HG03066 (cell line): ENCODE measurements at regions not wholly inside any gene's neighbourhood (a gene's known extent, or its start where the extent isn't known, plus 50 kb on each side); places are given as distances from the start of the nearest gene placed in this dataset.

ENCODE experiments used
- ATAC-seq: cut with Tn5 transposase; IDR thresholded peaks from one replicate; pipeline ENCODE4 v1.9.1; 2021; ENCODE audit warnings: low read depth; ENCODE audit not compliant: unreplicated experiment

- ATAC-seq: no peak
These were observed 295.5 kb downstream of the DTWD2 start for GRCh38 chr5:118692811-118693342.

DNA sequence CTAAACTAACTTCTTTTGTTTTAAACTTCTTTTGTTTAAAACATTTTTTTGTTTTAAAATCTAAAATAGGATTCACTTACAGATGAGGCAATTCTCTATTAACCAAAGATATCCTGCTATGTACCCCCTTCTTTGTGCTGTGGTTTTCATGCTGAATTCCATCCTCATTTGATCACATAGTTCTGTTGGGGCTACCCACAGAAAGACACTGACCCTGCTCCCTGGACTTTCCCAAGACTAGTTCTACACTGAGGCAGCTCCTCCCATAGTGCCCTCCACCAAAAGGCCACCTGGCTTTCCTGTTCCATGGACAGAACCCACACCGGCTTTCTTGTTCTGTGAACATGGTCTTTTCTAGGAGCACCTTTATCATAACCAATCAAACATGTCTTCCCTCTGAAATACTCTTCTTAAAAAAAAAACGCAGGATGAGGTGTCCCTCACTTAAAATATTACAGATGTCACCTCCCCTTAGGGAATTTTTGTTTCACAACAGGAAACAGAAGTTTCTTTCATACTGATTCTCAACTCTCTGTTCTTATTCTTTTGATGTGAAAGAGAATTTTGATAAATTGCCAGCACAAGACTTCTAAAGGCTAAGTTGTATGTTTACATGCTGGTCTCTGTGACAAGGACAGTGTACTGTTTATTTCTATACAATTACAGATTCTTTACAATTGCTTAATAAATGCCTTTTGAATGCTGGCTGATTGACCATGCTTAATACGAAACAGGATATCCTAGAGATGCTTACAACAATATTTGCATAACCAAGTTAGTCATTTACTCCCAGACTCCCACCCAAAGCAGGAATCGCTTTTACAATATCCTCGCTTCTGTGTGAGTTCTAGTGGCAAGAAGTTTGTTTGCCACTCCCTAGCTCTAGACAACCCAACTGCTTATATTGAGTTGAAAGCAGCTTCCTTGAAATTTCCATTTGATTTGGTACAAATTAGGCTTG, 300.4 kb downstream of the DTWD2 start:
- peak; percentile 42 for ATAC-seq

GRCh38 chr5:118687100-118687499, 301.2 kb downstream of the DTWD2 start:
- no peak for ATAC-seq

DNA sequence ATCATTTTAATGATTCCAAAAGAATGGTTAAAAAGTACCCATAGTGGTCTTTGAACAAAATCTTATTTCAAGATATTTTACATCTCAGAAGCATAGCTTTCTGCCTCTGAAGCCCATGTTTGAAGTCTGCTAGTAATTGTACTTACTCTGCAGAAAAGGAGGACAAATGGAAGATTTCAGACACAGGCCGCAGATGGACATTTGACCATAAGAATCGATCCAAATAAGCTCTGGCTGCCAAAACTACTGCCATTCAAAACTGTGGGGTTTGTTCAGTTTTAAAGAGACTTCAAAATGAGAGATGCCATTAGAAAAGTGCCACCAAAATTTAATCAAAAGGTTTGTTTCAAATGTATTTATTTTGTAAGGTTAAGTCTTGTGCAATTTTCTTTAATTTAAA, 306.7 kb downstream of the DTWD2 start:
- no peak for ATAC-seq

DNA sequence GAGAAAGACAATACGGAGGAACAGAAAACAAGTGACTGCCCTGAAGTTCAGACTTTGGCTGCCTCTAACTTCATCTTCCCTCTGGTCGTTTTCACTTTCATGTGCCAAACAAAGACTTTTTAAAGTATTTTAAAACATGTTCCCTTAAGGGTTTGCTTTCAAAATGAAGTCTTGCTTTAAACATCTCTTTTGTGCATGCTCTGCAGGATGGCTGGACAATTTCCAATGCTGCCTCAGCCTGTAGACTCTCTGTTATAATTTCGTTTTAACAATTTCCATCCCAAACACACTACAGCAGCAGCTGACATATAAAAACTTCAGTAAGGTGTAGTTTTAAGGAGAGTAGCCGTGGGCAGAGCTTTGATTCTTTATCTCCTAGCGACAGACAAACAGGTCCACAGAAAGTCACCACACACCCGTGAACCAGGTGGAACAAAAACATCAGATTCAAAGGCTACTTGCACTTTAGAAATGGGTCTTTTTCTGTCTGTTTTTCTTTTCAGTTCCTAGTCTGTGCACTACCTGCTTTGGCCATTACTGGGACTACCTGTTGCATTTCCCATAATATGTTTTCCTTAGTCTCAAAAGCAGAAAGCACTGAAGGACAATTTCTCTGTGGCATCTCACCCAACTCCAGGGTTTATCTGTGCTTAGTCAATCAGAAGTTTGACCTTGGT, 308.9 kb downstream of the DTWD2 start:
- ATAC-seq: no peak

GRCh38 chr5:118678746-118679145, 309.6 kb downstream of the DTWD2 start:
- ATAC-seq: no peak

DNA sequence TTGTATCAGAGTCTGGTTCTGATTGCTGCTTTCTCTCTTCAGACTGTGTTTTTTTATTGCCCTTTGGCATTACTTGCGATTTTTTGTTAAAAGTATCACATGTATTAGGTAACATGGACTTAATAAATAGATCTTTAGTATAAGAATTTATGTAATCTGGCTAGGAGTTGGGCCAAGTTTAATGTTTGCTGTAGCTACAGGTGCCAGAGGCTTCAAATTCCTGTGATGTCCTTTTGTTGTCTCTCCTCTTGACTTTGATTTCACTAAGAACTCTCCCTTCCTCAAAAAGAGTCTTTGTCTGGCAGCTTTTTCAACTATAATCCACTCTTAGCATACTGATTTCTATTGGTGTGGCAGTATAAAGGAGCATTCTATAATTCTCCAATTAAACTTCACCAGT, 313.1 kb downstream of the DTWD2 start:
- no peak for ATAC-seq

GRCh38 chr5:118657576-118657975, 330.8 kb downstream of the DTWD2 start:
- ATAC-seq: no peak

DNA sequence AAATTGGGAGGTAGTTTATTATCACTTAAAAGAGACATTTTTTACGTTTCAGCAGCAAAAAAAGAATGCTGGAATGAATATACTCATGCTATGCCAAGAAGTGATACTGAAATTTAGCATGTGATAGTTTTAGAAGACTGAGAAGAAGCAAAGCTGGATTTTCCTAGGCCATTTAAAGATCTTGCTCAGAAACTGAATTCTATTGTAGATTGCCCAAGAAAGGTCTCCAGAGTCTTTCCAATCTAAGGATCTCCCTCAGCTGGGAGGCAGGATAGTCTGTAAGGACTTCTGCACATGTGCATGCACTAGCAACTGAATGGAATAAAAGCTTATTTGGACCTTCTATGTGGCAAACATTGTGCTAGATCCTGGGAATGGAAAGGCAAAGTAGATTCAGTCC, 334.5 kb downstream of the DTWD2 start:
- ATAC-seq: no peak

DNA sequence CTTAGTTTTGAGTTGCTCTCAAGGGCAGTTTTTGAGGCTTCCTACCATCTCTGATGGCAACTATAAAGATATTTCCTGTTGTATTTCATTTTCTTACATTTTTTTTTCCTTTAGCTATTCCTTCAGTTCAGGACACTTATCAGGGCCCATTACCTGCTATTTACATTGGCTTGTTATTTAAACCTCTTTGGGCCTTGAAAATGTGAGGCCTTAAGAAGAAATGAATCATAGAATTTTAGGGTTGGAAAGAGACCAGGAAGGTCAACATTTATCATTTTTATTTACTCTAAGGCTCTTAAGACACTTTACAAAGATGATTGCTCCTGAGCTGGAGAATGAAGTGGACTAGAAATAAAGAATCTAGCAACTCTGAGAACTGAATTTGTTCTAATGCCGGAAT, 335.2 kb downstream of the DTWD2 start:
- ATAC-seq: no peak

- no peak for ATAC-seq
These were observed 337.3 kb downstream of the DTWD2 start for GRCh38 chr5:118651002-118651401.

GRCh38 chr5:118647587-118647986, 340.8 kb downstream of the DTWD2 start:
- ATAC-seq: no peak

- ATAC-seq: no peak
These were observed 341.4 kb downstream of the DTWD2 start for GRCh38 chr5:118646917-118647316.

DNA sequence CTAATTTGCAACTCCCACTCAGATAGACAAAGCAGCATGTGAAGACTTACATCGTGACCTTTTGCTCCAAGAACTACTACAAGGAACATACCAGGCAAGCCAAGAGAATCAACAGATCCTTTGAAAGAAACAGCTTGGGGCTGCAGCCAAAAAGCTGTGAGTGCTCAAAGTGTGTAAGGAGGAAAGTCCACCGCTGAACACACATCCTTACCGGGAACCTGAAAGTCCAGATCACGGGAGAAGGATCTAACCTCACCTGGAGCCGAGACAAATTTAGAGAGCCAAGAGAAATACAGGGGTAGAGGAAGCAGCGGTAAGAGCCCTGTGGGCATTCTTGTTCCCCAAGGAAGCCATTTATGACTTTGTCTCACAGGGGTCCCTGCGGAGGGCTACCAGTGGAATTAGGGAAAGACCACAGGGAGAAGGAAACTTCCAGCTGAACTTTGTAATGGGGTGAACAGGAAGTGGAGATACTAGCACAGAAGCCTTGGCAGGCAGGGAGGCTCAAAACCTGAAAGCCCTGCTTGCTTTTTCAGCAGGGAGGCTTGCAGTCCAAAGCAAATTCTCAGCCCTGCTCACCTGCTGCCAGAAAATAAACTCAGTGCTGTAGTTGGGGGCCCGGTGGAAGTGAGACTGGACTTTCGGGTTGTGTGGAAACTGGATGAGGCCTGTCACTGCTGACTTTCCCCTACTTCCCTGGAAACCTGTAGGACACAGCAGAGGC, 350.2 kb downstream of the DTWD2 start:
- ATAC-seq: no peak

DNA sequence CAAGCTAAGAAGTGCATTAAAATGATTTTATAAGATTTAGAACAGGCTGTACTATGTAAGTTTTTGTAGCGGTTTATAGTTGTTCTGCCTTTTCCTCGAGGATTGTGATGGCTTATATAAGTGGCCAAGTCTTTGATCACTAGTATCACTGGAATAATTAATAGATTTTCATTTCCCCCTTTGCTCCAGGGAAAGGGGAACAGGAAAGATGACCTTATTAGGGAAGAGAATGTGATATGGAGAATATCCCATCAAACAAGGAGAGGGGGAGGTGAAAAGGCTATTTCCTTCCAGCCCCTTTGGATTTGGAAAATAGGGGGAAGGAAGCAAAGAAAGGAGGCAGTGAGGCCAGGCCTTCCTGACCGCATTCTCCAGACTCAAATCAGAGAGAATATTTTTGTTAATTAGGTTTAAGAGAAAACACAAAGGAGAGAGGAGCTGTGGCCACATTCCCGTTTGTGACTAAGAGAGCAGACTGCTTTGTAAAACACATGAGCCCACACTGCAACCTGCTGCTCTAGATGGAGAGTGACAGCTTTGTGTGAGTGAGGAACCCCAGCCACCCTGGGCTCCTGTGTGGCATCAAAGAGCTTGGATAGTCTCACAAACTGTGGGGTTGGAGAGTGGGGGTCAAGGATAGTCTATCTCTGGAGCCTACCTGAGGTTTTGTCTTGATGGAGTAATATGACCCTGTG, 359.5 kb downstream of the DTWD2 start:
- no peak for ATAC-seq

DNA sequence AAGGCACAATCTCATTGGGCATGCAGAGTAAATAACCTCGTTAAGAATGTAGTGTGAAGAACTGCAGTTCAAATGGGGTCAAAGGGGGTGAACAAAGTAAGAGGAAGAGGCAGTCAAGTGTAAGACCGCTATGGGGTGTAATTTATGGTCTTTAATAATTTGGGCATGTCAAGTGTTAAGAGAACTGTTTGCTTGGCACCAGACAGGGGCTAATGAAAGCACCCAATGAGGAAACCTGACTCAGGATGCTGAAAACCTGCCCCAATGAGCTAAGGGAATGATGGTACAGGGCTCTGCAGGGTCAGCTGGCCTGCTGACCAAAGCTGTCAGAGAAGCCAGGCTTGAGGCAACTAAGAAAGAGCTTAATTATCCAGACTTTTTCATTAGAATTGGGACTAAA, 368.1 kb downstream of the DTWD2 start:
- ATAC-seq: no peak

GRCh38 chr5:118619823-118620222, 368.5 kb downstream of the DTWD2 start:
- no peak for ATAC-seq

- ATAC-seq: no peak
These were observed 372.1 kb downstream of the DTWD2 start for GRCh38 chr5:118616281-118616680.

DNA sequence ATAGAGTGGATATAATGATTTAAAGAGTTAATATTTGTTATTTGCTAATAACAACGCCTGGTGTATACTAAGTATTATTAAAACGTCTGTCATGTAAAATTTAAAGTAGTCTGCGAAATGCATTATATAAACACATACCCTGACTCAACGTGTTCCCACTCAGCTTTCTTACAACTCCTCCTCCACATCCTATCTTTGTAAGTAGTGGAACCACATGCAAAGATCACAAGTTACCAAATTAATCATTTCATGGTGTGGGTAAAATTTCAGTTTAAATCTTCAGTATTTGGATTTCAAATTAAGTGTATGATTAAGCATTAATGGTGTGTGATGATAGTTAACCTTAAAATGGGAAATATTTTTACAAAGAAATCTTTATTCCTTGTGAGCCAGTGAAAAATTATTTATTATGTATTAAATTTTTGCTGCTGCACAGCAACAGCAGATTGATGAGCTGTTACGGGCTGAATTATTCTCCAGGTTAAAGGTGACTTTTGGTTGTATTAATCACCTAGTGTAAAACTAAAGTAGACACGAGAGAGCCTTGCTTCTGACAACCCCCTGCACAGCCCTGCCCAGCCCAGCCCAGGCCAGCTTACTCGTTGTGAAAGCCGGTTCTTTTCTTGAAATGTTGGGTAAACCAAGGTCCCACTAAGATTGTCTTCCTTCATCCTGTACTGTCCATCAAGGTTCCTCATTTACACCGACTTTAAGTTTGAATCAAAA, 373.5 kb downstream of the DTWD2 start:
- no peak for ATAC-seq
